Upper lobe of left lung (tissue), 4 donors: ENCODE measurements at regions not wholly inside any gene's neighbourhood (a gene's known extent, or its start where the extent isn't known, plus 50 kb on each side); places are given as distances from the start of the nearest gene placed in this dataset.

Source experiments
- CTCF ChIP-seq, 6 experiments: fragments of 450-650 bp in 4 of 6; fragments of 200-600 bp in 2 of 6; sonication (generic) in 2 of 6; IDR thresholded peaks; one replicate each; pipeline ENCODE4 v1.5.1; 2016 to 2019; ENCODE audit warnings: antibody characterized with exemption in 6 of 6
- EP300 ChIP-seq, 4 donors: sonication (generic); formaldehyde crosslinking; IDR thresholded peaks; one replicate each; pipeline ENCODE4 v1.5.1; 2017; ENCODE audit warnings: antibody characterized with exemption in 4 of 4, control low read depth in 2 of 4
- POLR2A ChIP-seq, 4 donors: fragments of 450-650 bp; IDR thresholded peaks; one replicate each; pipeline ENCODE4 v1.5.1; 2016 to 2017; ENCODE audit warnings: antibody characterized with exemption in 4 of 4, mild to moderate bottlenecking in 2 of 4
- POLR2AphosphoS5 ChIP-seq, 2 donors: sonication (generic); formaldehyde crosslinking; IDR thresholded peaks; one replicate each; pipeline ENCODE4 v1.5.1; 2017; ENCODE audit warnings: antibody characterized with exemption in 2 of 2

GRCh38 chr5:145118611-145119010 lies 716.5 kb downstream of the PRELID2 start:
- TF ChIP-seq CTCF (IDR thresholded peaks at IDR 0.05) (no peak), POLR2AphosphoS5 (IDR thresholded peaks at IDR 0.05) (no peak), POLR2A (IDR thresholded peaks at IDR 0.05) (no peak), EP300 (IDR thresholded peaks at IDR 0.05) (no peak)
